GM06990 (cell line): ENCODE measurements at regions not wholly inside any gene's neighbourhood (a gene's known extent, or its start where the extent isn't known, plus 50 kb on each side); places are given as distances from the start of the nearest gene placed in this dataset.

Experiments used
- DNase-seq: peaks from one replicate; pipeline ENCODE4 v3.0.0-alpha.2; 2011; ENCODE audit not compliant: insufficient read length; ENCODE audit errors: extremely low read depth
- H3K27me3 ChIP-seq: replicated peaks from 2 replicates; pipeline ENCODE4 v1.6.0; 2011; ENCODE audit warnings: low read length; ENCODE audit not compliant: control insufficient read depth, insufficient read depth
- H3K36me3 ChIP-seq: 2 replicates; pipeline ENCODE4 v1.5.1; 2011; ENCODE audit warnings: low read length; ENCODE audit not compliant: control insufficient read depth, insufficient read depth
- H3K4me3 ChIP-seq: replicated peaks from 2 replicates; pipeline ENCODE4 v1.5.1; 2011; ENCODE audit warnings: low read depth, mild to moderate bottlenecking, control low read depth, low read length
- CTCF ChIP-seq: IDR thresholded peaks from 2 replicates; pipeline ENCODE4 v1.5.1; 2011; ENCODE audit warnings: low read length, control low read depth, mild to moderate bottlenecking, inconsistent platforms; ENCODE audit not compliant: insufficient read depth, poor library complexity, severe bottlenecking

- no peak overlapping the region for H3K4me3 ChIP-seq
- DNase-seq = no peak
- H3K36me3 ChIP-seq = no peaks in the 10 kb centered on the region
- peak; percentile 62 for TF ChIP-seq CTCF
- H3K27me3 ChIP-seq = no peaks in the 10 kb centered on the region
Observed at GRCh38 chr13:70960841-70961443, 852.7 kb upstream of the KLHL1 start.

- no peak for TF ChIP-seq CTCF
- H3K36me3 ChIP-seq = no peaks in the 10 kb centered on the region
- no peak for DNase-seq
- no peaks in the 10 kb centered on the region for H3K27me3 ChIP-seq
- H3K4me3 ChIP-seq = no peak overlapping the region
Observed at GRCh38 chr13:70959035-70959775, 851.0 kb upstream of the KLHL1 start.

GRCh38 chr13:70955887-70956286 lies 847.6 kb upstream of the KLHL1 start:
- no peak for TF ChIP-seq CTCF
- Histone ChIP-seq H3K27me3 (no peaks in the 10 kb centered on the region), H3K36me3 (no peaks in the 10 kb centered on the region), H3K4me3 (no peak overlapping the region)
- DNase-seq = no peak

GRCh38 chr13:70950664-70951063 lies 842.4 kb upstream of the KLHL1 start:
- H3K36me3 ChIP-seq = no peaks in the 10 kb centered on the region
- no peak overlapping the region for H3K4me3 ChIP-seq
- H3K27me3 ChIP-seq = no peaks in the 10 kb centered on the region
- no peak for DNase-seq
- no peak for TF ChIP-seq CTCF

- Histone ChIP-seq H3K36me3 (no peaks in the 10 kb centered on the region), H3K27me3 (no peaks in the 10 kb centered on the region), H3K4me3 (no peak overlapping the region)
- TF ChIP-seq CTCF = no peak
- DNase-seq = no peak
Observed at GRCh38 chr13:70945506-70945905, 837.3 kb upstream of the KLHL1 start.
